Keratinocyte (primary cell): ENCODE measurements at regions not wholly inside any gene's neighbourhood (a gene's known extent, or its start where the extent isn't known, plus 50 kb on each side); places are given as distances from the start of the nearest gene placed in this dataset.

Experiments used
- DNase-seq: peaks from one replicate; pipeline ENCODE4 v3.0.0-alpha.2; 2011; ENCODE audit warnings: low read depth, missing footprints, low spot score
- FAIRE-seq: peaks from 2 replicates; lab custom pipeline; 2011; peaks lifted over from hg19 to GRCh38; lab: Jason Lieb, UNC
- H2AFZ ChIP-seq: 2 replicates; pipeline ENCODE4 v1.6.0; 2012; ENCODE audit warnings: low read length, control low read depth, inconsistent platforms; ENCODE audit not compliant: control insufficient read depth
- H3K27ac ChIP-seq: 2 replicates; pipeline ENCODE4 v1.5.1; 2011; ENCODE audit warnings: low read length; ENCODE audit not compliant: control insufficient read depth, insufficient read depth
- H3K27me3 ChIP-seq: 3 replicates; pipeline ENCODE4 v1.6.0; 2011; ENCODE audit warnings: low read length; ENCODE audit not compliant: control insufficient read depth, insufficient read depth; ENCODE audit errors: extremely low read depth
- H3K36me3 ChIP-seq, 2 experiments: 2 replicates in 1 of 2; 3 replicates in 1 of 2; pipeline ENCODE4 v1.5.1; 2011; ENCODE audit warnings: low read length in 2 of 2, mild to moderate bottlenecking in 1 of 2; ENCODE audit not compliant: control insufficient read depth in 2 of 2, insufficient read depth in 2 of 2; ENCODE audit errors: extremely low read depth in 1 of 2
- H3K4me1 ChIP-seq: 3 replicates; pipeline ENCODE4 v1.5.1; 2011; ENCODE audit warnings: low read length; ENCODE audit not compliant: control insufficient read depth, insufficient read depth; ENCODE audit errors: extremely low read depth
- H3K4me2 ChIP-seq: 3 replicates; pipeline ENCODE4 v1.6.0; 2011; ENCODE audit warnings: low read depth, low read length; ENCODE audit not compliant: control insufficient read depth, insufficient read depth; ENCODE audit errors: extremely low read depth
- H3K4me3 ChIP-seq, 3 experiments: fragments of 200-600 bp in 1 of 3; sonication (generic) in 1 of 3; 2 replicates in 2 of 3; 3 replicates in 1 of 3; pipeline ENCODE4 v1.5.1; 2011 to 2016; ENCODE audit warnings: low read length in 3 of 3, mild to moderate bottlenecking in 3 of 3, control low read depth in 2 of 3, inconsistent platforms in 1 of 3, low read depth in 1 of 3, mixed read lengths in 1 of 3, mixed run types in 1 of 3, moderate library complexity in 1 of 3; ENCODE audit not compliant: control insufficient read depth in 2 of 3, insufficient read depth in 2 of 3; ENCODE audit errors: extremely low read depth in 1 of 3
- H3K79me2 ChIP-seq: 2 replicates; pipeline ENCODE4 v1.6.0; 2012; ENCODE audit warnings: low read length; ENCODE audit not compliant: control insufficient read depth, insufficient read depth
- H3K9ac ChIP-seq: 3 replicates; pipeline ENCODE4 v1.6.0; 2011; ENCODE audit warnings: low read length; ENCODE audit not compliant: control insufficient read depth, insufficient read depth; ENCODE audit errors: extremely low read depth
- H3K9me1 ChIP-seq: 3 replicates; pipeline ENCODE4 v1.6.0; 2011; ENCODE audit warnings: low read length; ENCODE audit not compliant: control insufficient read depth, insufficient read depth; ENCODE audit errors: extremely low read depth
- H3K9me3 ChIP-seq: 2 replicates; pipeline ENCODE4 v1.5.1; 2012; ENCODE audit warnings: low read depth, low read length; ENCODE audit not compliant: control insufficient read depth
- H4K20me1 ChIP-seq: 3 replicates; pipeline ENCODE4 v1.6.0; 2011; ENCODE audit warnings: low read length; ENCODE audit not compliant: control insufficient read depth, insufficient read depth; ENCODE audit errors: extremely low read depth
- CTCF ChIP-seq, 3 experiments: IDR thresholded peaks in 1 of 3; conservative IDR thresholded peaks in 1 of 3; optimal IDR thresholded peaks in 1 of 3; 2 replicates in 2 of 3; 3 replicates in 1 of 3; pipeline versions ENCODE3 to v1.5.1; 2011; ENCODE audit warnings: low read length in 3 of 3, mild to moderate bottlenecking in 3 of 3, moderate library complexity in 2 of 3, control low read depth in 1 of 3, inconsistent platforms in 1 of 3; ENCODE audit not compliant: insufficient read depth in 2 of 3; ENCODE audit errors: extremely low read depth in 1 of 3
- EZH2 ChIP-seq: IDR thresholded peaks from one replicate; pipeline ENCODE4 v1.6.1; 2012; ENCODE audit warnings: inconsistent platforms, mild to moderate bottlenecking, low read length, moderate library complexity
- dilution Hi-C: fragments of 300-500 bp; cut with MboI; formaldehyde crosslinking; loops from one replicate; pipeline ENCODE4 v1.7.0; 2020; ENCODE audit warnings: low sequenced_read_pairs; ENCODE audit not compliant: extremely low pct_ligation_motif_present

- dilution Hi-C loops: no loop called here
- no peak for DNase-seq
- H3K27ac ChIP-seq: no peak overlapping the region
- H3K9me3 ChIP-seq: peaks cover 2% of the 10 kb centered on the region
- H4K20me1 ChIP-seq: no peaks in the 10 kb centered on the region
- no peak for TF ChIP-seq EZH2
- no peak for TF ChIP-seq CTCF (optimal IDR thresholded peaks at IDR 0.05 in 1 of 3, IDR thresholded peaks at IDR 0.05 in 1 of 3, conservative IDR thresholded peaks at IDR 0.05 in 1 of 3; ENCODE audit: extremely low read depth in 1 of 3, insufficient read depth in 2 of 3, low read length in 3 of 3)
- no peaks in the 10 kb centered on the region for H3K9me1 ChIP-seq
- H3K36me3 ChIP-seq: no peaks in the 10 kb centered on the region
- H3K4me2 ChIP-seq: no peak overlapping the region
- H2AFZ ChIP-seq: no peak overlapping the region
- no peaks in the 10 kb centered on the region for H3K4me1 ChIP-seq
- no peak for FAIRE-seq
- no peaks in the 10 kb centered on the region for H3K27me3 ChIP-seq
- H3K9ac ChIP-seq: no peak overlapping the region
- H3K4me3 ChIP-seq: no peak overlapping the region
- H3K79me2 ChIP-seq: no peaks in the 10 kb centered on the region
Measured at GRCh38 chr12:126036348-126036747, 971.1 kb downstream of the AACS start.

GRCh38 chr12:126038434-126038833 is 973.2 kb downstream of the AACS start:
- Histone ChIP-seq H3K9ac (no peak overlapping the region), H2AFZ (no peak overlapping the region), H3K27me3 (no peaks in the 10 kb centered on the region), H3K36me3 (no peaks in the 10 kb centered on the region), H3K4me3 (no peak overlapping the region), H3K9me1 (no peaks in the 10 kb centered on the region), H4K20me1 (no peaks in the 10 kb centered on the region), H3K9me3 (peaks cover 2% of the 10 kb centered on the region), H3K4me2 (no peak overlapping the region), H3K4me1 (no peaks in the 10 kb centered on the region), H3K79me2 (no peaks in the 10 kb centered on the region), H3K27ac (no peak overlapping the region)
- FAIRE-seq: no peak
- dilution Hi-C loops: no loop called here
- no peak for DNase-seq
- TF ChIP-seq CTCF (optimal IDR thresholded peaks at IDR 0.05 in 1 of 3, IDR thresholded peaks at IDR 0.05 in 1 of 3, conservative IDR thresholded peaks at IDR 0.05 in 1 of 3; ENCODE audit: extremely low read depth in 1 of 3, insufficient read depth in 2 of 3, low read length in 3 of 3) (no peak), EZH2 (no peak)
